OCI-LY3 (cell line): ENCODE measurements at regions not wholly inside any gene's neighbourhood (a gene's known extent, or its start where the extent isn't known, plus 50 kb on each side); places are given as distances from the start of the nearest gene placed in this dataset.

Experiments
- EZH2phosphoT487 ChIP-seq: fragments of 200-600 bp; shearing (Covaris generic); IDR thresholded peaks from 2 replicates; pipeline ENCODE4 v1.6.1; 2018; ENCODE audit warnings: antibody characterized with exemption, mixed run types, low read depth
- TF ChIP-seq, protein P1 (sequence below): fragments of 200-600, 300-600 bp; sonication (generic); IDR thresholded peaks from 2 replicates; pipeline ENCODE4 v1.5.1; 2014; ENCODE audit warnings: antibody characterized with exemption, low read length, low read depth

DNA sequence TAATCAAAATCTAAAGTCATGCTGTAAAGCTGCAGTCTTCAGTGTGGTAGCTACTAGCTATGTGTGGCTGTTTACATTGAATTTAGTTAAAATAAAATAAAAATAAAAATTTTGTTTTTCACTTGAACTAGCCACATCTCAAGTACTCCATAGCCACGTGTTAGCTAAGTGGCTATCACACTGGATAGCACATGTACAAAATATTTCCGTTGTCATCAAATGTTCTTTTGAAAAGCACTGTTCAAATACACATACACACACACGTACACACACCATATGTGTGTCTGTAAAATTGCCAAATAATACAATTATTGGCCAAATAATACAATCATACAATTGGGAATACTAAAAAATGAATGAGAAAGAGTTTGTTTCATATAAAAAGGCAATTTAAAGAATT, 778.2 kb upstream of the FLRT2 start:
- TF ChIP-seq, protein P1, sequence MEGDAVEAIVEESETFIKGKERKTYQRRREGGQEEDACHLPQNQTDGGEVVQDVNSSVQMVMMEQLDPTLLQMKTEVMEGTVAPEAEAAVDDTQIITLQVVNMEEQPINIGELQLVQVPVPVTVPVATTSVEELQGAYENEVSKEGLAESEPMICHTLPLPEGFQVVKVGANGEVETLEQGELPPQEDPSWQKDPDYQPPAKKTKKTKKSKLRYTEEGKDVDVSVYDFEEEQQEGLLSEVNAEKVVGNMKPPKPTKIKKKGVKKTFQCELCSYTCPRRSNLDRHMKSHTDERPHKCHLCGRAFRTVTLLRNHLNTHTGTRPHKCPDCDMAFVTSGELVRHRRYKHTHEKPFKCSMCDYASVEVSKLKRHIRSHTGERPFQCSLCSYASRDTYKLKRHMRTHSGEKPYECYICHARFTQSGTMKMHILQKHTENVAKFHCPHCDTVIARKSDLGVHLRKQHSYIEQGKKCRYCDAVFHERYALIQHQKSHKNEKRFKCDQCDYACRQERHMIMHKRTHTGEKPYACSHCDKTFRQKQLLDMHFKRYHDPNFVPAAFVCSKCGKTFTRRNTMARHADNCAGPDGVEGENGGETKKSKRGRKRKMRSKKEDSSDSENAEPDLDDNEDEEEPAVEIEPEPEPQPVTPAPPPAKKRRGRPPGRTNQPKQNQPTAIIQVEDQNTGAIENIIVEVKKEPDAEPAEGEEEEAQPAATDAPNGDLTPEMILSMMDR = no peak
- no peak for TF ChIP-seq EZH2phosphoT487
